Type B pancreatic cell (in vitro differentiated cells): ENCODE measurements at regions not wholly inside any gene's neighbourhood (a gene's known extent, or its start where the extent isn't known, plus 50 kb on each side); places are given as distances from the start of the nearest gene placed in this dataset.

Source experiments
- DNase-seq: peaks from one replicate; pipeline ENCODE4 v3.0.0; 2021; ENCODE audit warnings: mixed read lengths; ENCODE audit not compliant: unreplicated experiment; ENCODE audit errors: extremely low spot score
- H3K27ac Mint-ChIP-seq: 2 replicates; pipeline ENCODE4 v1.8.0; 2021; ENCODE audit warnings: mild to moderate bottlenecking, mixed read lengths
- H3K27me3 Mint-ChIP-seq: 2 replicates; pipeline ENCODE4 v1.8.0; 2021; ENCODE audit warnings: mixed read lengths
- H3K36me3 Mint-ChIP-seq: 2 replicates; pipeline ENCODE4 v1.8.0; 2021; ENCODE audit warnings: mixed read lengths
- H3K4me1 Mint-ChIP-seq: one replicate; pipeline ENCODE4 v1.8.0; 2021; ENCODE audit warnings: mixed read lengths; ENCODE audit not compliant: unreplicated experiment
- H3K4me3 Mint-ChIP-seq: 2 replicates; pipeline ENCODE4 v1.8.0; 2021; ENCODE audit warnings: mild to moderate bottlenecking, mixed read lengths
- H3K9me3 Mint-ChIP-seq: 2 replicates; pipeline ENCODE4 v1.8.0; 2021; ENCODE audit warnings: mixed read lengths
- TF ChIP-seq, protein P1 (sequence below): fragments of 200-600 bp; sonication (generic); conservative IDR thresholded peaks from 2 replicates; pipeline ENCODE4 v1.5.0; 2021; ENCODE audit warnings: antibody characterized with exemption, mild to moderate bottlenecking

DNA sequence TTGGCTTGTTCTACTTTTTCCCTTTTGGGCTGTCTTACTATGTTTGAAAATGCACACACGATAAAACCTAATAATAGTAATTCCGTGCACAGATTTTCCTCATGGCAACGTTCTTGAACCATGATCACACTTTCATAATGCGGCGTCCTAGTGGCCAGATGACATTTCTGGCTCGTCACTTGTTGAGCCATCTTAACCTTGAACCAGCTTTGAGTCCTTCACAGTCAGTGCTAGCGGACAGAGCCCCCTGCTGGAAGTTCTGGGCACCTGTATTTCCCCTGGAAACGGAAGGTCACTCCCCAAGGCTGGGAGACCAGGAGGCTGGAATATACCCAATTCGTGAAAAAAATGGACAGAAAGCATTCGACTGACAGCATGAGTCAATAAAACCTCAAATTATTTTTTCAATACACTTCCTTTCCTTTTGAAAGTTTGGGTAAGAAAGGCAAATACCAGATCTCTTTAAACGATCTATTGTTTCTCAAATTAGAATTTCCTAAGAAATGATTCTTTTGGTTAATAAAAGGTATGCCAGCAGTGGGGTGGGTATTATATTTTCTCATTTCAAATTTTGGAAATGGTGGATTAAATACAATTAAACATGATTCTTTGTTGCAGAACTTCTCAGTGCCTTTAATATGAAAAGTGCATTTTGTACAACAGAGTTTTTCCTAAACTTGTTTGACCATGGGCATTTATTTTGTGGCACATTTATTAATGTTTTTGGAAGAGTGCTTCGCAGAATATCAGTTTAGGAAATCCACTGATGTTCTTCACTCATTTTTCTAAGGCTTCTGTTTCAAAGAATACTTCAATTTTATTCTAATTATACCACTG is 542.3 kb downstream of the QKI start:
- no peak for DNase-seq
- H3K4me1 Mint-ChIP-seq: peaks cover 21% of the 10 kb centered on the region
- TF ChIP-seq, protein P1, sequence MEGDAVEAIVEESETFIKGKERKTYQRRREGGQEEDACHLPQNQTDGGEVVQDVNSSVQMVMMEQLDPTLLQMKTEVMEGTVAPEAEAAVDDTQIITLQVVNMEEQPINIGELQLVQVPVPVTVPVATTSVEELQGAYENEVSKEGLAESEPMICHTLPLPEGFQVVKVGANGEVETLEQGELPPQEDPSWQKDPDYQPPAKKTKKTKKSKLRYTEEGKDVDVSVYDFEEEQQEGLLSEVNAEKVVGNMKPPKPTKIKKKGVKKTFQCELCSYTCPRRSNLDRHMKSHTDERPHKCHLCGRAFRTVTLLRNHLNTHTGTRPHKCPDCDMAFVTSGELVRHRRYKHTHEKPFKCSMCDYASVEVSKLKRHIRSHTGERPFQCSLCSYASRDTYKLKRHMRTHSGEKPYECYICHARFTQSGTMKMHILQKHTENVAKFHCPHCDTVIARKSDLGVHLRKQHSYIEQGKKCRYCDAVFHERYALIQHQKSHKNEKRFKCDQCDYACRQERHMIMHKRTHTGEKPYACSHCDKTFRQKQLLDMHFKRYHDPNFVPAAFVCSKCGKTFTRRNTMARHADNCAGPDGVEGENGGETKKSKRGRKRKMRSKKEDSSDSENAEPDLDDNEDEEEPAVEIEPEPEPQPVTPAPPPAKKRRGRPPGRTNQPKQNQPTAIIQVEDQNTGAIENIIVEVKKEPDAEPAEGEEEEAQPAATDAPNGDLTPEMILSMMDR: peak; percentile 89
- H3K27ac Mint-ChIP-seq: no peak overlapping the region
- no peak overlapping the region for H3K4me3 Mint-ChIP-seq
- no peaks in the 10 kb centered on the region for H3K9me3 Mint-ChIP-seq
- H3K36me3 Mint-ChIP-seq: no peaks in the 10 kb centered on the region
- peaks cover 4% of the 10 kb centered on the region for H3K27me3 Mint-ChIP-seq

DNA sequence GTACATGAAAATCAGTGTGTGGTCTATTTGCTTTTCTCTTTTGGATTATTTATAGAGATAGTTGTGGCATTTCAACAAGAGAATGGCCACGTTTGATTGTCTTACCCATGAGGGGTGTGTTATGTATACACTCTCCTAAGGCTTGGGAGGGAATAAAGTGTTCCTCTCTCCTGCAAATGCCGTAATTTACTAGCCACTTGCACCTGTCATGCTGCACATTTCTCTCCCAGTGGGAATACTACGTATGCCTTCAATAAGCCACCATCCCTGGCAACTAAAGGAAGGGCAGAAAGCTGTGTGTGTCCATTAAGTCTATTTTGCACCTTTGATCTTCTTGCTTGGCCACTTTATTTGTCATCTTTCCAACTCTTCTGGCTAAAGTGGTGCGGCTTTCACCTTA is 541.2 kb downstream of the QKI start:
- no peaks in the 10 kb centered on the region for H3K36me3 Mint-ChIP-seq
- no peaks in the 10 kb centered on the region for H3K9me3 Mint-ChIP-seq
- no peak overlapping the region for H3K4me3 Mint-ChIP-seq
- no peak for DNase-seq
- TF ChIP-seq, protein P1: no peak
- H3K27me3 Mint-ChIP-seq: peaks cover 4% of the 10 kb centered on the region
- no peak overlapping the region for H3K27ac Mint-ChIP-seq
- peaks cover 21% of the 10 kb centered on the region for H3K4me1 Mint-ChIP-seq

DNA sequence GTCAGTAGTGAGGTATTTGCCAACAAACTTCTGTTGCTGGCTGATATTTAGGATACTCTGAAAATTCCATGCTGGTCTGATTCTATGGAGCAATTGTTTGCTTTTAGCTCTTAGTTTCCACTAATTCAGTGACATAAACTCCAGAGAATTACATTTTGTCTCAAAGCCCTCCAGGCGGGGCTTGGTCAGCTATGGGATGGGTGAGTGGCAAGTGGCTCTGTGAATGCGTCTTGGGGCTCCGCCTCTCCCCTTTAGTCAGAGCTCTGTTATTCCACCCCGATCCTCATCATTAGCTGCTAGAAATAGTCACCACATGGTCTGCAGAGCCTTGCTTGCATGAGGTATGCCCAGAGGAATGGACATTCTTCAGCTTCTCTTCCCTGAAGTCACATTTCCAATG is 540.6 kb downstream of the QKI start:
- Mint-ChIP-seq H3K4me1 (peaks cover 21% of the 10 kb centered on the region), H3K4me3 (no peak overlapping the region), H3K27ac (no peak overlapping the region), H3K36me3 (no peaks in the 10 kb centered on the region), H3K27me3 (peaks cover 4% of the 10 kb centered on the region), H3K9me3 (no peaks in the 10 kb centered on the region)
- no peak for DNase-seq
- TF ChIP-seq, protein P1: no peak

DNA sequence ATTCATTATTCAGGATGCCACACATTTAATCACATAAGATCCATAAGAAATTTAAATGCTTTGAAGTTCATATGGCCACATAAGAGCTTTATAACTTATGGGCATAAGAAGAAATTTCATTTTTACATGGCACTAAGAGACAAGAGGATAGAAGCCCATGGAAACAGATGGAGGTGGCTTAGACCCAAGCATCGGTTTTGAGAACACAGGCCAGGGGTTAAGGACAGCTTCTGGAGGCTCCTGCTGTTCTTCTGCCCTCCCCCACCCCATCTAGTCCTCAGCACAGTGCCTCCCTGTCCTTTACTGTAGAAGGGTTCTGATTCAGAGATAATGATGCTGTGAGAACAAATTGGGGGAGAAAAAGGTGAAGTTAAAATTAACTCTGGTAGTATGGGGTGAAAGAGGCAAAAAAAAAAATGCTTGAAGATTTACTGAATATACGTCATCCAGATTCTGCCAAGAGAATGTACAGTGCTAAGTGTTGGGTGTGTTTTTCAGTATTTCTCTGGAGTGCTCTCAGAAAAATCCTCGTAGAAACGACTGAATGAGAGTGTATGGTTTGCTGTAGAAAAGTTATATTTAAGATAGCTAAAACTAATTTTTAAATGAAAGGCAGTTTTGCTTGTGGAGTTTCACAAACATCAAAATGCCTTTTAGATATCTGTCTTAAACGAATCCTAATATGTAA is 539.7 kb downstream of the QKI start:
- Mint-ChIP-seq H3K4me1 (peaks cover 17% of the 10 kb centered on the region), H3K27me3 (no peaks in the 10 kb centered on the region), H3K4me3 (no peak overlapping the region), H3K27ac (no peak overlapping the region), H3K36me3 (no peaks in the 10 kb centered on the region), H3K9me3 (no peaks in the 10 kb centered on the region)
- TF ChIP-seq, protein P1: no peak
- DNase-seq: no peak

DNA sequence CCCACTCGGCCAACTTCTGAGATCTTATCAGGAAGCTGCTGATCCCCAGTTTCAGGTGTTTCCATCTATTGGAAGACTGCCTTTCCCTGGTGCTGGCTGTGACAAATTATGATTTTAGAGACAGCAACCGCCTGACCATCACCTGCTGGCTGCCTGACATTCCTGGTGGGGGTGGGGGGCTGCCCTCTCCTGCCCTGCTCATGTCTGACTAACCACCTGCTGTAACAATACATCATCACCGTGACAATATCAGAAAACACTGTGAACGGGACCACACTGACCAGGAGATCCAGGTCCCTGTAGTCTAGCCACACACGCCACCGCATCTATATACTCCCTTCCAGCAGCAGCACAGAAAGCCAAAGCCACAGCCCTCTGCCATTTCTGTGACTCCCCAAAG is 537.5 kb downstream of the QKI start:
- peaks cover 6% of the 10 kb centered on the region for H3K4me1 Mint-ChIP-seq
- H3K27ac Mint-ChIP-seq: no peak overlapping the region
- H3K9me3 Mint-ChIP-seq: no peaks in the 10 kb centered on the region
- TF ChIP-seq, protein P1: no peak
- no peak for DNase-seq
- H3K27me3 Mint-ChIP-seq: no peaks in the 10 kb centered on the region
- no peak overlapping the region for H3K4me3 Mint-ChIP-seq
- no peaks in the 10 kb centered on the region for H3K36me3 Mint-ChIP-seq
